H9 (cell line): ENCODE measurements at regions not wholly inside any gene's neighbourhood (a gene's known extent, or its start where the extent isn't known, plus 50 kb on each side); places are given as distances from the start of the nearest gene placed in this dataset.

Experiments
- DNase-seq: peaks from one replicate; pipeline ENCODE4 v3.0.0-alpha.2; 2017
- H2AFZ ChIP-seq: one replicate; pipeline ENCODE4 v1.6.1; 2013; ENCODE audit warnings: mild to moderate bottlenecking, low read length, control low read depth, moderate library complexity
- H2AK5ac ChIP-seq: 2 replicates; pipeline ENCODE4 v1.6.1; 2013; ENCODE audit warnings: low read length, control low read depth, mixed read lengths; ENCODE audit not compliant: insufficient read length
- H2BK120ac ChIP-seq: one replicate; pipeline ENCODE4 v1.6.1; 2013; ENCODE audit warnings: low read depth, mild to moderate bottlenecking, low read length, control low read depth, inconsistent platforms; ENCODE audit not compliant: poor library complexity, severe bottlenecking
- H2BK12ac ChIP-seq: 2 replicates; pipeline ENCODE4 v1.6.1; 2013; ENCODE audit warnings: low read length, control low read depth, mixed read lengths, low read depth; ENCODE audit not compliant: insufficient read length
- H2BK15ac ChIP-seq: 2 replicates; pipeline ENCODE4 v1.6.1; 2013; ENCODE audit warnings: low read depth, low read length, control low read depth
- H2BK20ac ChIP-seq: one replicate; pipeline ENCODE4 v1.6.1; 2013; ENCODE audit warnings: low read depth, mild to moderate bottlenecking, low read length, control low read depth, inconsistent platforms; ENCODE audit not compliant: poor library complexity, severe bottlenecking
- H2BK5ac ChIP-seq: 2 replicates; pipeline ENCODE4 v1.6.1; 2013; ENCODE audit warnings: low read length, control low read depth, mixed read lengths; ENCODE audit not compliant: insufficient read length
- H3K14ac ChIP-seq: 2 replicates; pipeline ENCODE4 v1.6.1; 2013; ENCODE audit warnings: low read length, control low read depth; ENCODE audit not compliant: insufficient read depth
- H3K18ac ChIP-seq: 2 replicates; pipeline ENCODE4 v1.6.1; 2013; ENCODE audit warnings: low read depth, mild to moderate bottlenecking, mixed read lengths, low read length, control low read depth; ENCODE audit not compliant: insufficient read length
- H3K23ac ChIP-seq: 2 replicates; pipeline ENCODE4 v1.6.1; 2013; ENCODE audit warnings: low read length, control low read depth, mixed read lengths, low read depth; ENCODE audit not compliant: insufficient read length
- H3K23me2 ChIP-seq: 2 replicates; pipeline ENCODE4 v1.6.1; 2013; ENCODE audit warnings: low read depth, mild to moderate bottlenecking, mixed read lengths, low read length, control low read depth; ENCODE audit not compliant: insufficient read length, poor library complexity, severe bottlenecking
- H3K27ac ChIP-seq: 2 replicates; pipeline ENCODE4 v1.5.1; 2013; ENCODE audit warnings: low read length, control low read depth, mixed read lengths, low read depth; ENCODE audit not compliant: insufficient read length
- H3K27me3 ChIP-seq: 2 replicates; pipeline ENCODE4 v1.6.1; 2013; ENCODE audit warnings: low read length, control low read depth, inconsistent platforms; ENCODE audit not compliant: insufficient read depth
- H3K4ac ChIP-seq: 2 replicates; pipeline ENCODE4 v1.6.1; 2013; ENCODE audit warnings: low read depth, mild to moderate bottlenecking, control low read depth, inconsistent platforms, low read length, moderate library complexity
- H3K4me1 ChIP-seq: 2 replicates; pipeline ENCODE4 v1.6.1; 2013; ENCODE audit warnings: low read length, control low read depth, inconsistent platforms; ENCODE audit not compliant: insufficient read depth
- H3K4me2 ChIP-seq: 2 replicates; pipeline ENCODE4 v1.6.1; 2013; ENCODE audit warnings: low read length, control low read depth, mixed read lengths; ENCODE audit not compliant: insufficient read length, insufficient read depth
- H3K56ac ChIP-seq: 2 replicates; pipeline ENCODE4 v1.6.1; 2013; ENCODE audit warnings: low read depth, mild to moderate bottlenecking, mixed read lengths, low read length, control low read depth; ENCODE audit not compliant: insufficient read length
- H3K79me1 ChIP-seq: 2 replicates; pipeline ENCODE4 v1.6.1; 2013; ENCODE audit warnings: low read depth, mild to moderate bottlenecking, moderate library complexity, low read length, control low read depth, inconsistent platforms; ENCODE audit not compliant: insufficient read depth, poor library complexity, severe bottlenecking
- H3K79me2 ChIP-seq: 2 replicates; pipeline ENCODE4 v1.6.1; 2013; ENCODE audit warnings: low read length, control low read depth, inconsistent platforms; ENCODE audit not compliant: insufficient read depth
- H3K9ac ChIP-seq: 2 replicates; pipeline ENCODE4 v1.6.1; 2013; ENCODE audit warnings: low read length, control low read depth, mixed read lengths; ENCODE audit not compliant: insufficient read length; ENCODE audit errors: extremely low read depth
- H3K9me3 ChIP-seq: one replicate; pipeline ENCODE4 v1.6.1; 2013; ENCODE audit warnings: low read depth, low read length, inconsistent platforms; ENCODE audit not compliant: control insufficient read depth
- H3T11ph ChIP-seq: one replicate; pipeline ENCODE4 v1.6.1; 2013; ENCODE audit warnings: mild to moderate bottlenecking, low read length, control low read depth, inconsistent platforms
- H4K20me1 ChIP-seq: one replicate; pipeline ENCODE4 v1.6.1; 2013; ENCODE audit not compliant: control insufficient read depth, insufficient read length, insufficient read depth
- H4K5ac ChIP-seq: 2 replicates; pipeline ENCODE4 v1.6.1; 2013; ENCODE audit warnings: low read depth, mild to moderate bottlenecking, mixed read lengths, low read length, control low read depth; ENCODE audit not compliant: insufficient read length
- H4K8ac ChIP-seq: replicated peaks from 2 replicates; pipeline ENCODE4 v1.6.1; 2013; ENCODE audit warnings: low read length, control low read depth, mixed read lengths, low read depth; ENCODE audit not compliant: insufficient read length
- H4K91ac ChIP-seq: 2 replicates; pipeline ENCODE4 v1.6.1; 2013; ENCODE audit warnings: low read depth, mild to moderate bottlenecking, moderate library complexity, mixed read lengths, low read length, control low read depth; ENCODE audit not compliant: insufficient read length
- H3K27ac Mint-ChIP-seq, 3 experiments: 2 replicates in 2 of 3; 3 replicates in 1 of 3; pipeline ENCODE4 v1.8.0; 2020 to 2021; ENCODE audit warnings: mixed read lengths in 3 of 3, mild to moderate bottlenecking in 1 of 3, moderate library complexity in 1 of 3
- H3K27me3 Mint-ChIP-seq: 2 replicates; pipeline ENCODE4 v1.8.0; 2021; ENCODE audit warnings: low read depth, mild to moderate bottlenecking, moderate library complexity, mixed read lengths
- H3K36me3 Mint-ChIP-seq, 3 experiments: 2 replicates in 2 of 3; 3 replicates in 1 of 3; pipeline ENCODE4 v1.8.0; 2020 to 2021; ENCODE audit warnings: low read depth in 3 of 3, mixed read lengths in 3 of 3; ENCODE audit not compliant: insufficient read depth in 1 of 3
- H3K4me1 Mint-ChIP-seq, 2 experiments: 2 replicates each; pipeline ENCODE4 v1.8.0; 2020; ENCODE audit warnings: mixed read lengths in 2 of 2
- H3K4me3 Mint-ChIP-seq, 2 experiments: 2 replicates in 1 of 2; 3 replicates in 1 of 2; pipeline ENCODE4 v1.8.0; 2020 to 2021; ENCODE audit warnings: mild to moderate bottlenecking in 2 of 2, mixed read lengths in 2 of 2, moderate library complexity in 1 of 2
- H3K9me3 Mint-ChIP-seq, 2 experiments: 2 replicates in 1 of 2; 3 replicates in 1 of 2; pipeline ENCODE4 v1.8.0; 2020; ENCODE audit warnings: mild to moderate bottlenecking in 2 of 2, mixed read lengths in 2 of 2, moderate library complexity in 1 of 2
- CTCF ChIP-seq: fragments of 200-600 bp; sonication (generic); conservative IDR thresholded peaks from 3 replicates; pipeline ENCODE4 v1.8.0; 2021; ENCODE audit warnings: antibody characterized with exemption, mild to moderate bottlenecking
- WGBS: extraction: QIAGEN DNeasy Blood & Tissue Kit; methylation state at CpG from one replicate; pipeline ENCODE4 v1.1.7; 2013; ENCODE audit warnings: missing lambda C conversion rate, low lambda C conversion rate, mixed read lengths; ENCODE audit not compliant: insufficient read length; ENCODE audit errors: extremely low coverage; 5-methylcytosine and 5-hydroxymethylcytosine counted together

GRCh38 chr6:168988280-168988679, 265.4 kb downstream of the THBS2 start:
- H3K9me3 Mint-ChIP-seq: peaks cover 9% of the 10 kb centered on the region in 2 experiments; a peak in 4 of 5 replicates
- Histone ChIP-seq H4K91ac (no peak overlapping the region), H2BK20ac (no peak overlapping the region), H3K23me2 (no peaks in the 10 kb centered on the region), H3K14ac (no peak overlapping the region), H3K4me2 (no peak overlapping the region), H3K4ac (no peak overlapping the region), H2BK120ac (no peak overlapping the region), H2BK5ac (no peak overlapping the region), H3K18ac (no peak overlapping the region), H3K56ac (no peak overlapping the region), H2BK12ac (no peak overlapping the region), H3K79me1 (no peaks in the 10 kb centered on the region), H4K20me1 (no peaks in the 10 kb centered on the region), H3K27ac (no peak overlapping the region), H4K8ac (no peak overlapping the region), H3K9ac (no peak overlapping the region), H4K5ac (no peak overlapping the region), H3T11ph (no peak overlapping the region), H2AK5ac (no peak overlapping the region), H3K79me2 (no peaks in the 10 kb centered on the region), H3K9me3 (no peaks in the 10 kb centered on the region), H2AFZ (no peak overlapping the region), H3K23ac (no peak overlapping the region), H3K4me1 (no peaks in the 10 kb centered on the region), H2BK15ac (no peak overlapping the region), H3K27me3 (no peaks in the 10 kb centered on the region)
- DNase-seq: no peak
- H3K4me1 Mint-ChIP-seq: no peaks in the 10 kb centered on the region
- no peaks in the 10 kb centered on the region for H3K27me3 Mint-ChIP-seq
- H3K27ac Mint-ChIP-seq: no peak overlapping the region
- no CpG with 5 or more reads among the region's 6 CpGs for WGBS
- no peak overlapping the region for H3K4me3 Mint-ChIP-seq
- peaks cover 0 to 7% (median 0%) of the 10 kb centered on the region in 3 experiments; a peak in 4 of 7 replicates for H3K36me3 Mint-ChIP-seq
- no peak for TF ChIP-seq CTCF
